Upper lobe of right lung (tissue), 1 donor: ENCODE measurements at regions not wholly inside any gene's neighbourhood (a gene's known extent, or its start where the extent isn't known, plus 50 kb on each side); places are given as distances from the start of the nearest gene placed in this dataset.

ENCODE experiments used
- ATAC-seq: fragments of 200-7000 bp; cut with Tn5 transposase; one replicate; pipeline ENCODE4 v1.9.1; 2020; ENCODE audit warnings: mild to moderate bottlenecking, moderate library complexity
- DNase-seq: peaks from one replicate; pipeline ENCODE4 v3.0.0-alpha.2; 2020
- H3K27ac ChIP-seq: fragments of 200-600 bp; one replicate; pipeline ENCODE4 v1.8.0; 2022
- H3K27me3 ChIP-seq: fragments of 200-600 bp; one replicate; pipeline ENCODE4 v1.8.0; 2022; ENCODE audit warnings: mild to moderate bottlenecking
- H3K36me3 ChIP-seq: fragments of 200-600 bp; one replicate; pipeline ENCODE4 v1.8.0; 2022
- H3K4me1 ChIP-seq: fragments of 200-600 bp; one replicate; pipeline ENCODE4 v1.8.0; 2022
- H3K4me3 ChIP-seq: fragments of 200-600 bp; one replicate; pipeline ENCODE4 v1.8.0; 2022; ENCODE audit warnings: mild to moderate bottlenecking
- H3K9me3 ChIP-seq: fragments of 200-600 bp; one replicate; pipeline ENCODE4 v1.8.0; 2022
- CTCF ChIP-seq: fragments of 200-600 bp; IDR thresholded peaks from one replicate; pipeline ENCODE4 v1.8.0; 2022; ENCODE audit warnings: antibody characterized with exemption
- intact Hi-C: fragments of 100-400 bp; cut with DNase I; formaldehyde crosslinking; loops from one replicate; pipeline ENCODE4 v1.11.0; 2022
- donor health status: DM: no; HTN: yes; CAD: no; lungs with severe emphysema.

- Histone ChIP-seq H3K9me3 (no peaks in the 10 kb centered on the region), H3K4me3 (no peak overlapping the region), H3K27me3 (no peaks in the 10 kb centered on the region), H3K27ac (no peak overlapping the region), H3K36me3 (no peaks in the 10 kb centered on the region), H3K4me1 (no peaks in the 10 kb centered on the region)
- TF ChIP-seq CTCF: no peak
- ATAC-seq (no peak), DNase-seq (no peak)
- intact Hi-C loops: no loop called here
Measured at GRCh38 chrX:5449323-5449722, 779.3 kb downstream of the NLGN4X start.

- intact Hi-C loops: no loop called here
- Histone ChIP-seq H3K27me3 (no peaks in the 10 kb centered on the region), H3K4me3 (no peak overlapping the region), H3K27ac (no peak overlapping the region), H3K36me3 (no peaks in the 10 kb centered on the region), H3K9me3 (no peaks in the 10 kb centered on the region), H3K4me1 (no peaks in the 10 kb centered on the region)
- no peak for DNase-seq
- ATAC-seq: no peak
- TF ChIP-seq CTCF: no peak
Measured at GRCh38 chrX:5431823-5432222, 796.8 kb downstream of the NLGN4X start.

- no peaks in the 10 kb centered on the region for H3K36me3 ChIP-seq
- TF ChIP-seq CTCF: no peak
- H3K9me3 ChIP-seq: no peaks in the 10 kb centered on the region
- ATAC-seq (no peak), DNase-seq (no peak)
- no peaks in the 10 kb centered on the region for H3K27me3 ChIP-seq
- H3K27ac ChIP-seq: no peak overlapping the region
- H3K4me3 ChIP-seq: no peak overlapping the region
- no peaks in the 10 kb centered on the region for H3K4me1 ChIP-seq
- intact Hi-C loops: no loop called here
Measured at GRCh38 chrX:5425119-5425518, 803.5 kb downstream of the NLGN4X start.

- no peak for ATAC-seq
- no peak overlapping the region for H3K27ac ChIP-seq
- TF ChIP-seq CTCF: no peak
Measured at GRCh38 chrX:5417381-5417780, 811.3 kb downstream of the NLGN4X start.

GRCh38 chrX:5415738-5416137 lies 812.9 kb downstream of the NLGN4X start:
- H3K27ac ChIP-seq: no peak overlapping the region
- no peak overlapping the region for H3K4me3 ChIP-seq
- intact Hi-C loops: no loop called here
- H3K4me1 ChIP-seq: no peaks in the 10 kb centered on the region
- ATAC-seq (no peak), DNase-seq (no peak)
- no peaks in the 10 kb centered on the region for H3K9me3 ChIP-seq
- no peak for TF ChIP-seq CTCF
- H3K27me3 ChIP-seq: no peaks in the 10 kb centered on the region
- no peaks in the 10 kb centered on the region for H3K36me3 ChIP-seq

More at GRCh38 chrX:5417381-5417780, 811.3 kb downstream of the NLGN4X start:
- Histone ChIP-seq H3K36me3 (no peaks in the 10 kb centered on the region), H3K4me3 (no peak overlapping the region), H3K27me3 (no peaks in the 10 kb centered on the region), H3K9me3 (no peaks in the 10 kb centered on the region), H3K4me1 (no peaks in the 10 kb centered on the region)
- no peak for DNase-seq
- intact Hi-C loops: no loop called here

GRCh38 chrX:5409106-5409505 lies 819.6 kb downstream of the NLGN4X start:
- intact Hi-C loops: no loop called here
- H3K4me1 ChIP-seq: no peaks in the 10 kb centered on the region
- H3K9me3 ChIP-seq: no peaks in the 10 kb centered on the region
- H3K27ac ChIP-seq: no peak overlapping the region
- no peaks in the 10 kb centered on the region for H3K36me3 ChIP-seq
- no peak for TF ChIP-seq CTCF
- no peaks in the 10 kb centered on the region for H3K27me3 ChIP-seq
- H3K4me3 ChIP-seq: no peak overlapping the region
- ATAC-seq (no peak), DNase-seq (no peak)
